Psoas muscle (tissue), 7 donors: ENCODE measurements at regions not wholly inside any gene's neighbourhood (a gene's known extent, or its start where the extent isn't known, plus 50 kb on each side); places are given as distances from the start of the nearest gene placed in this dataset.
"Not testable (repeated sequence)": the region's sequence is repeated elsewhere in the genome, so short reads cannot be mapped to it uniquely, and the experiment has no call there.

ENCODE experiments used
- ATAC-seq, 4 donors: fragments of 200-7000 bp; cut with Tn5 transposase; one replicate each; pipeline ENCODE4 v1.9.1; 2020; ENCODE audit warnings: moderate library complexity in 3 of 4, mild to moderate bottlenecking in 2 of 4
- DNase-seq, 2 donors: peaks; one replicate each; pipeline ENCODE4 v3.0.0-alpha.2; 2020
- H3K27ac ChIP-seq: fragments of 200-600 bp; one replicate; pipeline ENCODE4 v1.8.0; 2022
- H3K27me3 ChIP-seq, 3 donors: fragments of 200-600 bp in 1 of 3; one replicate each; pipeline versions ENCODE4 v1.6.1 to v1.8.0; 2013 to 2022; ENCODE audit warnings: low read length in 2 of 3, mild to moderate bottlenecking in 2 of 3, moderate library complexity in 1 of 3; ENCODE audit not compliant: insufficient read depth in 3 of 3
- H3K36me3 ChIP-seq, 2 donors: fragments of 200-600 bp in 1 of 2; one replicate each; pipeline versions ENCODE4 v1.6.1 to v1.8.0; 2013 to 2022; ENCODE audit warnings: low read depth in 1 of 2, mild to moderate bottlenecking in 1 of 2, moderate library complexity in 1 of 2; ENCODE audit not compliant: insufficient read depth in 1 of 2
- H3K4me1 ChIP-seq: fragments of 200-600 bp; one replicate; pipeline ENCODE4 v1.8.0; 2022
- H3K4me3 ChIP-seq: fragments of 200-600 bp; one replicate; pipeline ENCODE4 v1.8.0; 2022; ENCODE audit warnings: mild to moderate bottlenecking
- H3K9me3 ChIP-seq: fragments of 200-600 bp; one replicate; pipeline ENCODE4 v1.8.0; 2022
- WGBS, 3 donors: extraction: QIAGEN DNeasy Blood & Tissue Kit; methylation state at CpG; one replicate each; pipeline versions ENCODE4 v1.1.6 to v1.1.7; 2013; 5-methylcytosine and 5-hydroxymethylcytosine counted together
- intact Hi-C, 2 donors: fragments of 100-400 bp; cut with DNase I; formaldehyde crosslinking; loops; one replicate each; pipeline versions ENCODE4 v1.11.0 to v1.14.2; 2022
- TF ChIP-seq, protein P1 (sequence below): fragments of 200-600 bp; IDR thresholded peaks from one replicate; pipeline ENCODE4 v1.8.0; 2022; ENCODE audit warnings: antibody characterized with exemption
- donor health status: healthy with polysubstance abuse.
- donor health status: DM: no; HTN: no; CAD: no; lungs with moderate emphysema.
- donor health status: Bipolar disorder and iron deficiency.
- donor health status: healthy.
- donor health status: DM: yes; HTN: yes; CAD: no.
- donor health status: DM: no; HTN: no; CAD: no.
- donor health status: DM: yes; HTN: yes; CAD: no.

DNA sequence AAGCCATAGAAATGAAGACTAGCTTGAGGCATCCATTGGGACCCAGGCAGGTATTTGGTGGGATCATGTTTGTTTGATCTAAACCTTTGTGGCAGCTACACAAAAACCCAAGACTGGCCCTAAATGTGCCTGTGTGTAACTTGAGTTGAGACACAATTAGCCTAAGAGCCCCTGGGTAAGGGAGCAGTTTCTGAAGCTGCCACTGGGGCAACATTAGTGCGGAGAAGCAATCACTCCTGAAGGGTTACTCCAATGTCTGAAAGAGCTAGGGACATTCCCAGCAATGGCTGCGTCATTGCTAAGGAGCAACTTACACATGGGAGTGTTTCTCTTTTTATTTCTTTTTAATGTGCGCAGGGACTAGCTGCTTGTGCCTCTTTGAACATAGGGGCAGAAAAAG, 67.9 kb upstream of the EEF1E1 start:
- Histone ChIP-seq H3K9me3 (no peaks in the 10 kb centered on the region), H3K27ac (no peak overlapping the region), H3K4me3 (no peak overlapping the region), H3K27me3 (no peaks in the 10 kb centered on the region), H3K4me1 (no peaks in the 10 kb centered on the region), H3K36me3 (no peaks in the 10 kb centered on the region)
- WGBS, 3 donors: 78 to 97% (median 92%) methylated on average over 3 of the region's 3 CpGs
- intact Hi-C loops: no loop called here
- no peak for ATAC-seq
- TF ChIP-seq, protein P1, sequence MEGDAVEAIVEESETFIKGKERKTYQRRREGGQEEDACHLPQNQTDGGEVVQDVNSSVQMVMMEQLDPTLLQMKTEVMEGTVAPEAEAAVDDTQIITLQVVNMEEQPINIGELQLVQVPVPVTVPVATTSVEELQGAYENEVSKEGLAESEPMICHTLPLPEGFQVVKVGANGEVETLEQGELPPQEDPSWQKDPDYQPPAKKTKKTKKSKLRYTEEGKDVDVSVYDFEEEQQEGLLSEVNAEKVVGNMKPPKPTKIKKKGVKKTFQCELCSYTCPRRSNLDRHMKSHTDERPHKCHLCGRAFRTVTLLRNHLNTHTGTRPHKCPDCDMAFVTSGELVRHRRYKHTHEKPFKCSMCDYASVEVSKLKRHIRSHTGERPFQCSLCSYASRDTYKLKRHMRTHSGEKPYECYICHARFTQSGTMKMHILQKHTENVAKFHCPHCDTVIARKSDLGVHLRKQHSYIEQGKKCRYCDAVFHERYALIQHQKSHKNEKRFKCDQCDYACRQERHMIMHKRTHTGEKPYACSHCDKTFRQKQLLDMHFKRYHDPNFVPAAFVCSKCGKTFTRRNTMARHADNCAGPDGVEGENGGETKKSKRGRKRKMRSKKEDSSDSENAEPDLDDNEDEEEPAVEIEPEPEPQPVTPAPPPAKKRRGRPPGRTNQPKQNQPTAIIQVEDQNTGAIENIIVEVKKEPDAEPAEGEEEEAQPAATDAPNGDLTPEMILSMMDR: no peak
- DNase-seq: no peak

DNA sequence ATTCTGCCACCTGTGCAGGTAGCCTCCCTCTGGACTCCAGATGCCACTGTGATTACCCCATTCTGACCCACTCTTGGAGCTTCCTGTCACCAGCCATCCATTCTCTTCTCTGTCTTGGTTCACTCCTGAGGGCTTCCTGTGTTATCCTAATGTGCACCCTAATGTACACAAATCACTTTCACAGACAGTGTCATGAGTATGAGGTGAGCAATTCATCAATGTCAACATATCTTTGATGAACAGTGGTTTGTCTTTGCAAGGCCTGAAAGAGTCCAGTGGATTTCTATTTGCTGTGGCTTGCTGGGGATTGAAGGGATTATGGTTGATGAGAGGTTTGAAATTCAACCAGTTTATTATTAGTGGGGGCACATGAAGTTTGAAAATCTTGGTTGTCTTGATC, 63.8 kb upstream of the EEF1E1 start:
- no peak overlapping the region for H3K4me3 ChIP-seq
- intact Hi-C loops: no loop called here
- ATAC-seq (no peak), DNase-seq (no peak)
- no peaks in the 10 kb centered on the region for H3K27me3 ChIP-seq
- H3K36me3 ChIP-seq: no peaks in the 10 kb centered on the region
- no peaks in the 10 kb centered on the region for H3K9me3 ChIP-seq
- no peak overlapping the region for H3K27ac ChIP-seq
- TF ChIP-seq, protein P1: no peak
- H3K4me1 ChIP-seq: no peaks in the 10 kb centered on the region

DNA sequence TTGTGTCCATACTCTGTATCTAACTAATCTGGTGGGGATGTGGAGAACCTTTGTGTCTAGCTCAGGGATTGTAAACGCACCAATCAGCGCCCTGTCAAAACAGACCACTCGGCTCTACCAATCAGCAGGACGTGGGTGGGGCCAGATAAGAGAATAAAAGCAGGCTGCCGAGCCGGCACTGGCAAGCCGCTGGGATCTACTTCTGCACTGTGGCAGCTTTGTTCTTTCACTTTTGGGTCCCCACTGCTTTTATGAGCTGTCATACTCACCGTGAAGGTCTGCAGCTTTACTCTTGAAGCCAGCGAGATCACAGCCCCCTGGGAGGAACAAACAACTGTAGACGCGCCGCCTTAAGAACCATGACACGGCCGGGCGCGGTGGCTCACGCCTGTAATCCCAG, 62.7 kb upstream of the EEF1E1 start:
- H3K9me3 ChIP-seq, DNase-seq, intact Hi-C loops, H3K27me3 ChIP-seq, ATAC-seq, H3K36me3 ChIP-seq, H3K4me1 ChIP-seq, H3K4me3 ChIP-seq, H3K27ac ChIP-seq: not testable (repeated sequence)
- 87% methylated on average over 14 to 17 of the region's 17 CpGs for WGBS, 3 donors

DNA sequence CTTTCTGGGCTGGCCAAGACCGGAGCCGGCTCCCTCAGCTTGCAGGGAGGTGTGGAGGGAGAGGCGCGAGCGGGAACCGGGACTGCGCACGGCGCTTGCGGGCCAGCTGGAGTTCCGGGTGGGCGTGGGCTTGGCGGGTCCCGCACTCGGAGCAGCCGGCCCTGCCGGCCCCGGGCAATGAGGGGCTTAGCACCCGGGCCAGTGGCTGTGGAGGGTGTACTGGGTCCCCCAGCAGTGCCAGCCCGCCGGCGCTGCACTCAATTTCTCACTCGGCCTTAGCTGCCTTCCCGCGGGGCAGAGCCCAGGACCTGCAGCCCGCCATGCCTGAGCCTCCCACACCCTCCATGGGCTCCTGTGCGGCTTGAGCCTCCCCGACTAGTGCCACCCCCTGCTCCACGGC, 61.9 kb upstream of the EEF1E1 start:
- H3K4me1 ChIP-seq, H3K4me3 ChIP-seq, ATAC-seq, DNase-seq, H3K9me3 ChIP-seq, H3K36me3 ChIP-seq, H3K27me3 ChIP-seq, intact Hi-C loops, H3K27ac ChIP-seq: not testable (repeated sequence)
- WGBS, 3 donors: 93 to 97% (median 96%) methylated on average over 22 to 27 of the region's 29 CpGs

DNA sequence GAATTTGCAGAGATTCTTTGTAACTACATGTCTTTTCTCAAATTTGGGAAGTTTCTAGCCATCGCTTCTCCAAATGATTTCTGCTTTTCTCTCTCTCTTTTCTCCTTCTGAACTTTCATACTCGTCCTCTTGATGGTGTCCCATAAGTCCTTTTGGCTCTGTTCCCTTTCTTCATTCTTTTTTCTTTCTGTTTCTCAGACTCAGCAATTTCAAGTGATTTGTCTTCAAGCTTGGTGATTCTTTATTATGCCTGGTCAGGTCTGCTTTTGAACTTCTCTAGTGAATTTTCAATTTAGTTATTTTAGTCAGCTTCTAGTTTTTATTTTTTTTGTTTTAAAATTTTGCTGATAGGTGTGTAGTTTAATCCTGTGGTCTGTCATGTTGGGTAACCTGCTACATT, 57.6 kb upstream of the EEF1E1 start:
- no peak overlapping the region for H3K27ac ChIP-seq
- H3K27me3 ChIP-seq: no peaks in the 10 kb centered on the region
- TF ChIP-seq, protein P1: no peak
- intact Hi-C loops: no loop called here
- no peaks in the 10 kb centered on the region for H3K9me3 ChIP-seq
- H3K4me1 ChIP-seq: no peaks in the 10 kb centered on the region
- H3K4me3 ChIP-seq: no peak overlapping the region
- 51 to 63% (median 62%) methylated on average over 2 of the region's 2 CpGs for WGBS, 3 donors
- DNase-seq (no peak), ATAC-seq (no peak)
- no peaks in the 10 kb centered on the region for H3K36me3 ChIP-seq

DNA sequence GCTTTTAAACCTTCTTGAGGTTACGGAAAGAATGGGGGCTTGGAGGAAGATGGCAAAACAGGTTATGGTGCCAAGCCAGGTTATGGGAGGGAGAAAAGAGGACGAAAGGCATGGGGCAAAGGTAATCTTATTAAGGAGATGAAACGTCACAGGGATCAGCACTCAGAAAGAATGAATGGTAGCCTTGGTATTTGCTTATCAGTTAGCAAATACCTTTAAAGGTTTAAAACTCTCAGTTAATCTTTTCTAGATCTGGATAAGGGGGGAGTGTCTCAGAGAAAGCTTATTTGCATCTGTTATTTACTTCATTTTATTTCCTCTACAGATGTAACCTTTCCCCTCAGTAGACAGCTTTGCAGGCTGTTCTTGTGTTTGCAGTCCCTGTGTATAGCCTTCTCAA, 55.5 kb upstream of the EEF1E1 start:
- Histone ChIP-seq H3K4me3 (no peak overlapping the region), H3K9me3 (no peaks in the 10 kb centered on the region), H3K36me3 (no peaks in the 10 kb centered on the region), H3K27ac (no peak overlapping the region), H3K4me1 (no peaks in the 10 kb centered on the region), H3K27me3 (no peaks in the 10 kb centered on the region)
- DNase-seq (no peak), ATAC-seq (no peak)
- WGBS, 3 donors: 55 to 67% (median 57%) methylated on average over 3 of the region's 3 CpGs
- intact Hi-C loops: no loop called here
- TF ChIP-seq, protein P1: no peak
